Ascending aorta (tissue), 2 donors: ENCODE measurements at regions not wholly inside any gene's neighbourhood (a gene's known extent, or its start where the extent isn't known, plus 50 kb on each side); places are given as distances from the start of the nearest gene placed in this dataset.

Experiments used
- DNase-seq, 2 donors: peaks; one replicate each; pipeline ENCODE4 v3.0.0-alpha.2; 2019; ENCODE audit warnings: low spot score in 2 of 2
- H3K27ac ChIP-seq, 2 donors: fragments of 200-600 bp; sonication (generic); one replicate each; pipeline ENCODE4 v1.5.1; 2016 to 2017; ENCODE audit warnings: mild to moderate bottlenecking in 1 of 2
- H3K27me3 ChIP-seq: fragments of 200-600 bp; sonication (generic); one replicate; pipeline ENCODE4 v1.5.1; 2017
- H3K36me3 ChIP-seq, 2 donors: fragments of 200-600 bp; sonication (generic); one replicate each; pipeline ENCODE4 v1.5.1; 2016
- H3K4me1 ChIP-seq, 2 donors: fragments of 200-600 bp; sonication (generic); one replicate each; pipeline ENCODE4 v1.5.1; 2016 to 2017; ENCODE audit warnings: mild to moderate bottlenecking in 1 of 2
- H3K4me3 ChIP-seq, 2 donors: fragments of 200-600 bp; sonication (generic); one replicate each; pipeline ENCODE4 v1.5.1; 2016 to 2017; ENCODE audit warnings: mild to moderate bottlenecking in 1 of 2
- H3K9me3 ChIP-seq, 2 donors: fragments of 200-600 bp; sonication (generic); one replicate each; pipeline ENCODE4 v1.5.1; 2016
- CTCF ChIP-seq, 3 experiments: fragments of 200-600 bp in 2 of 3; fragments of 450-650 bp in 1 of 3; sonication (generic) in 2 of 3; IDR thresholded peaks; one replicate each; pipeline ENCODE4 v1.5.1; 2016 to 2019; ENCODE audit warnings: antibody characterized with exemption in 3 of 3, mild to moderate bottlenecking in 1 of 3, moderate library complexity in 1 of 3
- intact Hi-C: fragments of 100-400 bp; cut with DNase I; formaldehyde crosslinking; loops from one replicate; pipeline ENCODE4 v1.15.1; 2023

- DNase-seq = no peak
- no peak overlapping the region for H3K27ac ChIP-seq
- no peaks in the 10 kb centered on the region for H3K4me1 ChIP-seq
- H3K27me3 ChIP-seq = no peaks in the 10 kb centered on the region
- no peak for TF ChIP-seq CTCF (IDR thresholded peaks at IDR 0.05)
- H3K9me3 ChIP-seq = no peaks in the 10 kb centered on the region
- intact Hi-C loops = no loop called here
- no peak overlapping the region for H3K4me3 ChIP-seq
- no peaks in the 10 kb centered on the region for H3K36me3 ChIP-seq
Measured at GRCh38 chr9:13501018-13501417, 221.5 kb upstream of the MPDZ start.

GRCh38 chr9:13500034-13500433 is 220.5 kb upstream of the MPDZ start:
- intact Hi-C loops = no loop called here
- H3K4me3 ChIP-seq = no peak overlapping the region

GRCh38 chr9:13493697-13494096 is 214.2 kb upstream of the MPDZ start:
- intact Hi-C loops = no loop called here
- H3K27me3 ChIP-seq = no peaks in the 10 kb centered on the region
- no peak for DNase-seq
- peaks cover 0 to 16% of the 10 kb centered on the region in 2 donors for H3K4me1 ChIP-seq
- H3K36me3 ChIP-seq = no peaks in the 10 kb centered on the region
- peak overlapping the region; percentile 23 to 44 for H3K27ac ChIP-seq
- H3K4me3 ChIP-seq = no peak overlapping the region
- no peaks in the 10 kb centered on the region for H3K9me3 ChIP-seq
- no peak for TF ChIP-seq CTCF (IDR thresholded peaks at IDR 0.05)

More at GRCh38 chr9:13500034-13500433, 220.5 kb upstream of the MPDZ start:
- Histone ChIP-seq H3K27me3 (no peaks in the 10 kb centered on the region), H3K9me3 (no peaks in the 10 kb centered on the region), H3K27ac (no peak overlapping the region), H3K4me1 (no peaks in the 10 kb centered on the region), H3K36me3 (no peaks in the 10 kb centered on the region)
- DNase-seq = no peak
- no peak for TF ChIP-seq CTCF (IDR thresholded peaks at IDR 0.05)

- H3K9me3 ChIP-seq = no peaks in the 10 kb centered on the region
- no peak for DNase-seq
- TF ChIP-seq CTCF (IDR thresholded peaks at IDR 0.05) = no peak
- peaks cover 0 to 16% of the 10 kb centered on the region in 2 donors for H3K4me1 ChIP-seq
- H3K27ac ChIP-seq = peak overlapping the region in 1 of 2 donors; percentile 24
- no peaks in the 10 kb centered on the region for H3K36me3 ChIP-seq
- intact Hi-C loops = no loop called here
- no peaks in the 10 kb centered on the region for H3K27me3 ChIP-seq
- no peak overlapping the region for H3K4me3 ChIP-seq
Measured at GRCh38 chr9:13491493-13492424, 212.3 kb upstream of the MPDZ start.

GRCh38 chr9:13491138-13491492 is 211.6 kb upstream of the MPDZ start:
- H3K4me3 ChIP-seq = no peak overlapping the region
- peak overlapping the region; percentile 24 to 25 for H3K27ac ChIP-seq
- no peaks in the 10 kb centered on the region for H3K27me3 ChIP-seq
- intact Hi-C loops = no loop called here
- no peak for DNase-seq
- peaks cover 0 to 16% of the 10 kb centered on the region in 2 donors for H3K4me1 ChIP-seq
- TF ChIP-seq CTCF (IDR thresholded peaks at IDR 0.05) = no peak
- H3K9me3 ChIP-seq = no peaks in the 10 kb centered on the region
- H3K36me3 ChIP-seq = no peaks in the 10 kb centered on the region
